ENCODE measurements at regions not wholly inside any gene's neighbourhood (a gene's known extent, or its start where the extent isn't known, plus 50 kb on each side); places are given as distances from the start of the nearest gene placed in this dataset.

DNA sequence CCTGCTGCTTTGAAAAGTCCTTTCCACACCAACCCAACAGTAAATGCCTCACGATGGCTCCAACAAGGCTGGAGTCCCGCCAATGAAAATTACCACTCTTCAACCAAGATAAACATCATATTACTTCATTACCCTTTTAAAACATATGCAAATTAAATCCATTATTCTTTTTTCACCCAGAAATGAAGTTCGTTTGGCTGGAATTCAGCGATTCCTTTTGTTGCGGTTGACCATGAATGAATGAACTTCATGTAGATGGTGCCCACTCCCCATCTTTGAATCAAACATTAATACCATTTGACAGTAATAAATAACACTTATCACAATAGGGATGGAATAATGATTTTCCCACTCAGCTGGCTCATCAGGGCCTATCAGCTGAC lies 211.5 kb upstream of the TOX3 start:
- no peaks in the 10 kb centered on the region for H3K36me3 ChIP-seq
- H3K27ac ChIP-seq, result no peak overlapping the region
- no peaks in the 10 kb centered on the region for H3K27me3 ChIP-seq
- DNase-seq, result no peak
- H3K4me1 ChIP-seq, result no peaks in the 10 kb centered on the region
- 91 to 97% (median 94%) methylated on average over 5 of the region's 5 CpGs for WGBS, 5 donors
- H3K9me3 ChIP-seq, result no peaks in the 10 kb centered on the region
- H3K4me3 ChIP-seq, result no peak overlapping the region
- intact Hi-C loops (cut with DNase I; ENCODE audit: low total_unique reads), result no loop called here
- no peak for TF ChIP-seq POLR2AphosphoS5 (IDR thresholded peaks at IDR 0.05)
- TF ChIP-seq, protein P1, sequence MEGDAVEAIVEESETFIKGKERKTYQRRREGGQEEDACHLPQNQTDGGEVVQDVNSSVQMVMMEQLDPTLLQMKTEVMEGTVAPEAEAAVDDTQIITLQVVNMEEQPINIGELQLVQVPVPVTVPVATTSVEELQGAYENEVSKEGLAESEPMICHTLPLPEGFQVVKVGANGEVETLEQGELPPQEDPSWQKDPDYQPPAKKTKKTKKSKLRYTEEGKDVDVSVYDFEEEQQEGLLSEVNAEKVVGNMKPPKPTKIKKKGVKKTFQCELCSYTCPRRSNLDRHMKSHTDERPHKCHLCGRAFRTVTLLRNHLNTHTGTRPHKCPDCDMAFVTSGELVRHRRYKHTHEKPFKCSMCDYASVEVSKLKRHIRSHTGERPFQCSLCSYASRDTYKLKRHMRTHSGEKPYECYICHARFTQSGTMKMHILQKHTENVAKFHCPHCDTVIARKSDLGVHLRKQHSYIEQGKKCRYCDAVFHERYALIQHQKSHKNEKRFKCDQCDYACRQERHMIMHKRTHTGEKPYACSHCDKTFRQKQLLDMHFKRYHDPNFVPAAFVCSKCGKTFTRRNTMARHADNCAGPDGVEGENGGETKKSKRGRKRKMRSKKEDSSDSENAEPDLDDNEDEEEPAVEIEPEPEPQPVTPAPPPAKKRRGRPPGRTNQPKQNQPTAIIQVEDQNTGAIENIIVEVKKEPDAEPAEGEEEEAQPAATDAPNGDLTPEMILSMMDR (IDR thresholded peaks at IDR 0.05), result no peak
- no peak for TF ChIP-seq EP300 (IDR thresholded peaks at IDR 0.05)
- no peak for TF ChIP-seq POLR2A (IDR thresholded peaks at IDR 0.05)

DNA sequence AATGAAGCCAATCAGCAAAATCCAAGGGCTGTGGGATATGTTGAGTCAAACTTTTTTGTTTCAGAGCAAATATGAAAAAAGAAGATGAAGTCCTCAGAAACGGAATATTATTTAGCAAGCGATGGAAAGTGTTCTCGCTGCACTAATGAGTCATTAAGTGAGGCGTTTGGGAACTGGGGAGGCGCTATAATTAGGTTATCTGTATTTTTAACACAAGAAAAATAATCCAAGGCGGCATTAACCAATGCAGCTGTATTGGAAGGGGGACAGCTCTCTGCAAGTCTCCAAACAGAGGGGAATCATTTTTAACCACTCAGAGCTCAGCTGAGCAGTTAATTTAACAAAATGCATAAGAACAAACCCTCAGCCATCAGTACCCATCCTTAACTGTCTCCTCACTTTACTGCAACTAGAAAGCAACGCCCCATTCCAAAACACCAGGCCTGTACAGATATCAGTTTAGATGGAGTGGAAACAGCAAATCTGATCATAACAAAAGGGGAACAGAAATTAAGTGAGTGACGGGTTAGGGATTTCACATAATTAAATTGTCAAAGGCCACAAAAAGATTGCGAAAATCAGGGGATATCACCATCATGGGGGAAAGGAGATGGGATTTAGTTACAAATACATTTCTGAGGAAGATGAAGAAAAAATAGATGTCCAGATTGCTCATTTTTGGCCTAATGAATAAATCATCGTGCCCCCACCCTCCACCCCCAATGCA lies 211.0 kb upstream of the TOX3 start:
- DNase-seq, result no peak
- no peak for TF ChIP-seq POLR2AphosphoS5 (IDR thresholded peaks at IDR 0.05)
- TF ChIP-seq EP300 (IDR thresholded peaks at IDR 0.05), result no peak
- TF ChIP-seq, protein P1 (IDR thresholded peaks at IDR 0.05), result no peak
- TF ChIP-seq POLR2A (IDR thresholded peaks at IDR 0.05), result no peak
- H3K36me3 ChIP-seq, result no peaks in the 10 kb centered on the region
- no peaks in the 10 kb centered on the region for H3K27me3 ChIP-seq
- H3K4me3 ChIP-seq, result no peak overlapping the region
- WGBS, 5 donors, result 87 to 94% (median 90%) methylated on average over 10 of the region's 10 CpGs
- H3K4me1 ChIP-seq, result no peaks in the 10 kb centered on the region
- no peak overlapping the region for H3K27ac ChIP-seq
- H3K9me3 ChIP-seq, result no peaks in the 10 kb centered on the region
- intact Hi-C loops (cut with DNase I; ENCODE audit: low total_unique reads), result no loop called here

DNA sequence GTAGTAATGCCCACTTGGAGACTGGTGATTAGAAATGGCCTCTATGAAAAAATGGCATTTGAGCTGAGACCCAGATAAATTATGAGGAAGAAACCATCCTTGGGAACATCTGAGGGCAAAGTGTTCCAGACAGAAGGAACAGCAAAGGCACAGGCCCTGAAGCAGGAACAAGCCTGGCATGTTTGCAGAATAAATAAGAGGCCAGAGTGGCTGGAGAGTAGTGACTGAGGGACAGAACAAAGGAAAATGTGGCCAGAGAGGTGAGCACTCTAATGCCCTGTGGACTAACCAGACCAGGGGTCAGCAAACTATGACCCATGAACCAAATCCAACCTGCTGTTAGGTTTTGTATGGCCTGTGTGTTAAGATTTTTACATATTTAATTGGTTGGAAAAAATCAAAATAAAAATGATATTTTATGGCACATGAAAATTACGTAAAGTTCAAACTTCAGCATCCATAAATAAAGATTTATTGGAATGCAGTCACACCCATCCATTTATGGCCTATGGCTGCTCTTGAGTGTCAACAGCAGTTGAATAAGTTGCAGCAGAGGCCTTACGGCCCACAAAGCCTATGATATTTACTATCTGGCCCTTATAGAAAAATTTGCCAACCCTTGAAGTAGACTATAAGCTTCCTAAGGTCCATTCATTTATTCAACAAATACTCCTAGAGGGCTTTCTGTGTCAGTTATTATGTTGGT lies 210.0 kb upstream of the TOX3 start:
- TF ChIP-seq, protein P1 (IDR thresholded peaks at IDR 0.05), result no peak
- TF ChIP-seq POLR2A (IDR thresholded peaks at IDR 0.05) (no peak), POLR2AphosphoS5 (IDR thresholded peaks at IDR 0.05) (no peak), EP300 (IDR thresholded peaks at IDR 0.05) (no peak)
- H3K36me3 ChIP-seq, result no peaks in the 10 kb centered on the region
- 84 to 96% (median 91%) methylated on average over 2 of the region's 2 CpGs for WGBS, 5 donors
- no peak overlapping the region for H3K4me3 ChIP-seq
- no peaks in the 10 kb centered on the region for H3K27me3 ChIP-seq
- no peaks in the 10 kb centered on the region for H3K9me3 ChIP-seq
- DNase-seq, result no peak
- intact Hi-C loops (cut with DNase I; ENCODE audit: low total_unique reads), result no loop called here
- H3K27ac ChIP-seq, result no peak overlapping the region
- no peaks in the 10 kb centered on the region for H3K4me1 ChIP-seq

DNA sequence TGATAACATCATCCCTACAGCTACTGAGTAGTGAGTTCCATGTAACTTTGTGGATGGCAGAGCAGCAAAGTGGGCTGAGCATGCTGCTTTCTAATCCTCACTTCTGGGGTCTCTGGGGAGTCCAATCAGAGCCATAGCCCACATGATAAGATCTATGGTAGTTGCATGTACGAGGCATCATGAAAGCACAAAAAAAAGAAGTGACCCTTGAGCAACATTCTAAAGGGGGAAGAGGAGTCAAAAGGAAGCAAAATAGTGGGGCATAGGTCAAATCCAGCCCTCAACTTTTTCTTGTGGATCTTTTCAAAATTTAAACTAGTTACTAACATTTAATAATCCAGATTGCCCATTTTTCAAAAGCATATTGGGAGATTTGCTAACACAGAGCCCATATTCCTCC lies 208.5 kb upstream of the TOX3 start:
- Histone ChIP-seq H3K27me3 (no peaks in the 10 kb centered on the region), H3K36me3 (no peaks in the 10 kb centered on the region), H3K27ac (no peak overlapping the region), H3K9me3 (no peaks in the 10 kb centered on the region), H3K4me3 (no peak overlapping the region), H3K4me1 (no peaks in the 10 kb centered on the region)
- no peak for TF ChIP-seq EP300 (IDR thresholded peaks at IDR 0.05)
- TF ChIP-seq, protein P1 (IDR thresholded peaks at IDR 0.05), result no peak
- TF ChIP-seq POLR2A (IDR thresholded peaks at IDR 0.05), result no peak
- intact Hi-C loops (cut with DNase I; ENCODE audit: low total_unique reads), result no loop called here
- WGBS, 5 donors, result 78 to 91% (median 89%) methylated on average over 1 of the region's 1 CpG
- no peak for DNase-seq

Measured in stomach (tissue), 8 donors.